ENCODE measurements at regions not wholly inside any gene's neighbourhood (a gene's known extent, or its start where the extent isn't known, plus 50 kb on each side); places are given as distances from the start of the nearest gene placed in this dataset.

DNA sequence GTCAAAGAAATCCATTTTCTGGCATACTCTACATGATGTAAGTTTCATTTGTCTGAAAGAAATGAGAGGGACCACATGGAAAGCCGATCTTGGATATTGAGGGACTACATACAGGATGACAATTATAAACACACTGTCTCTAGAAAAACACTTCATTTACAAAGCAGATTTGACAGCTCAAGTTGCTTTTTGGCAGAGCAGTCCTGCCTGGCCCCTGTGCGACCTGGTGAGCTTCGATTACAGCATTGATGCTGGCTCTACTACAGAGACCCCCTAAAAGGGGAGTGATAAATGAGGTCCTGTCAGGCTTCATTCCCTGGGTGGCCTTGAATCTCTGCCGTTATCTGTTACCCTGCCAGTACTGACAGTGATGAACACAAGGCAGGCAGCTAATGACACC, 215.2 kb upstream of the NOCT start:
- TF ChIP-seq CTCF (conservative IDR thresholded peaks at IDR 0.05; ENCODE audit: low read depth, low read length) (no peak), POLR2A (IDR thresholded peaks at IDR 0.05; ENCODE audit: low read depth, low read length) (no peak), ELK1 (IDR thresholded peaks at IDR 0.05; ENCODE audit: borderline replicate concordance, low read depth, low read length) (no peak), RCOR1 (IDR thresholded peaks at IDR 0.05; ENCODE audit: insufficient replicate concordance, low read length) (no peak), RAD21 (IDR thresholded peaks at IDR 0.05; ENCODE audit: low read length) (no peak), SMC3 (IDR thresholded peaks at IDR 0.05; ENCODE audit: low read depth, low read length) (no peak), CEBPB (IDR thresholded peaks at IDR 0.05; ENCODE audit: low read depth, low read length) (no peak), MAFK (IDR thresholded peaks at IDR 0.05; ENCODE audit: low read depth, low read length) (no peak), MAZ (IDR thresholded peaks at IDR 0.05; ENCODE audit: borderline replicate concordance, low read depth, low read length) (no peak), RFX5 (IDR thresholded peaks at IDR 0.05; ENCODE audit: low read depth, low read length) (no peak), CHD1 (IDR thresholded peaks at IDR 0.05; ENCODE audit: low read depth, low read length) (no peak)
